ENCODE measurements at regions not wholly inside any gene's neighbourhood (a gene's known extent, or its start where the extent isn't known, plus 50 kb on each side); places are given as distances from the start of the nearest gene placed in this dataset.

- Histone ChIP-seq H3K27me3 (no peaks in the 10 kb centered on the region), H3K4me3 (no peak overlapping the region), H3K4me1 (replicated peaks in 1 of 2) (peaks cover 0 to 10% of the 10 kb centered on the region in 2 donors), H3K27ac (no peak overlapping the region), H3K9me3 (replicated peaks in 1 of 3) (no peaks in the 10 kb centered on the region), H3K36me3 (replicated peaks in 1 of 2) (no peaks in the 10 kb centered on the region)
- intact Hi-C loops (cut with DNase I): no loop called here
- TF ChIP-seq POLR2A (IDR thresholded peaks at IDR 0.05): no peak
- TF ChIP-seq, protein P1, sequence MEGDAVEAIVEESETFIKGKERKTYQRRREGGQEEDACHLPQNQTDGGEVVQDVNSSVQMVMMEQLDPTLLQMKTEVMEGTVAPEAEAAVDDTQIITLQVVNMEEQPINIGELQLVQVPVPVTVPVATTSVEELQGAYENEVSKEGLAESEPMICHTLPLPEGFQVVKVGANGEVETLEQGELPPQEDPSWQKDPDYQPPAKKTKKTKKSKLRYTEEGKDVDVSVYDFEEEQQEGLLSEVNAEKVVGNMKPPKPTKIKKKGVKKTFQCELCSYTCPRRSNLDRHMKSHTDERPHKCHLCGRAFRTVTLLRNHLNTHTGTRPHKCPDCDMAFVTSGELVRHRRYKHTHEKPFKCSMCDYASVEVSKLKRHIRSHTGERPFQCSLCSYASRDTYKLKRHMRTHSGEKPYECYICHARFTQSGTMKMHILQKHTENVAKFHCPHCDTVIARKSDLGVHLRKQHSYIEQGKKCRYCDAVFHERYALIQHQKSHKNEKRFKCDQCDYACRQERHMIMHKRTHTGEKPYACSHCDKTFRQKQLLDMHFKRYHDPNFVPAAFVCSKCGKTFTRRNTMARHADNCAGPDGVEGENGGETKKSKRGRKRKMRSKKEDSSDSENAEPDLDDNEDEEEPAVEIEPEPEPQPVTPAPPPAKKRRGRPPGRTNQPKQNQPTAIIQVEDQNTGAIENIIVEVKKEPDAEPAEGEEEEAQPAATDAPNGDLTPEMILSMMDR (IDR thresholded peaks at IDR 0.05): no peak
- DNase-seq: no peak
- WGBS, 4 donors: 79 to 92% (median 83%) methylated on average over 1 of the region's 1 CpG
Measured at GRCh38 chr12:128138125-128138524, 128.8 kb upstream of the TMEM132C start.

DNA sequence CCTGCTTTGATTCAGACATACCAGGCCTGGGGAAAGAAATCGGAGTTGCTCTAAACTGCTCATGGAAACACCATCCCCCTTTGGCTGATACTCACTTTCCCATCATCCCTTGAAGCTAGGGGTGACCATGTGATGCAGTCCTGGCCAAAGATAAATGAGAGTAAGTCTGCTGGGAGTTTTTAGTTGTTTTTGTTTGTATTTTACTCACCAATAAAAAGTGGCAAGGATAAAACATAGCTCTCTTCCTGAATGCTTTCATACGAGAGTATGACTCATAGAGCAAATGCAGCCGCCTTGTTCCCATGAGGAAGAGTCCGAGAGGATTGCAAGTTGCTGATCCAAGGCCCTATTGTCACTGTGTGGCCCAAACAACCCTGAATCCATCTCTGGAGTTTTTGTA lies 126.4 kb upstream of the TMEM132C start:
- intact Hi-C loops (cut with DNase I): no loop called here

GRCh38 chr12:128150961-128151360 lies 116.0 kb upstream of the TMEM132C start:
- Histone ChIP-seq H3K4me1 (replicated peaks in 1 of 2) (no peaks in the 10 kb centered on the region), H3K27me3 (no peaks in the 10 kb centered on the region), H3K36me3 (replicated peaks in 1 of 2) (no peaks in the 10 kb centered on the region), H3K9me3 (replicated peaks in 1 of 3) (no peaks in the 10 kb centered on the region), H3K27ac (no peak overlapping the region), H3K4me3 (no peak overlapping the region)
- WGBS, 4 donors: 76 to 86% (median 80%) methylated on average over 5 of the region's 5 CpGs
- intact Hi-C loops (cut with DNase I): no loop called here
- no peak for DNase-seq
- TF ChIP-seq, protein P1 (IDR thresholded peaks at IDR 0.05): no peak
- TF ChIP-seq POLR2A (IDR thresholded peaks at IDR 0.05): no peak

More for the DNA sequence above, 126.4 kb upstream of the TMEM132C start:
- no peaks in the 10 kb centered on the region for H3K9me3 ChIP-seq (replicated peaks in 1 of 3)
- DNase-seq: peak; percentile 43 to 72 (median 56)
- H3K27me3 ChIP-seq: no peaks in the 10 kb centered on the region
- no peak overlapping the region for H3K4me3 ChIP-seq
- WGBS, 4 donors: 27 to 36% (median 31%) methylated on average over 4 of the region's 4 CpGs
- no peak for TF ChIP-seq POLR2A (IDR thresholded peaks at IDR 0.05)
- TF ChIP-seq, protein P1 (IDR thresholded peaks at IDR 0.05): no peak
- H3K4me1 ChIP-seq (replicated peaks in 1 of 2): peaks cover 0 to 10% of the 10 kb centered on the region in 2 donors
- H3K36me3 ChIP-seq (replicated peaks in 1 of 2): no peaks in the 10 kb centered on the region
- peak overlapping the region in 3 of 5 donors; percentile 9 to 64 (median 22) for H3K27ac ChIP-seq

- H3K9me3 ChIP-seq (replicated peaks in 1 of 3): no peaks in the 10 kb centered on the region
- TF ChIP-seq, protein P1 (IDR thresholded peaks at IDR 0.05): no peak
- TF ChIP-seq POLR2A (IDR thresholded peaks at IDR 0.05): no peak
- no peak overlapping the region for H3K4me3 ChIP-seq
- H3K4me1 ChIP-seq (replicated peaks in 1 of 2): no peaks in the 10 kb centered on the region
- intact Hi-C loops (cut with DNase I): no loop called here
- 65 to 85% (median 78%) methylated on average over 4 of the region's 4 CpGs for WGBS, 4 donors
- DNase-seq: no peak
- no peaks in the 10 kb centered on the region for H3K36me3 ChIP-seq (replicated peaks in 1 of 2)
- no peaks in the 10 kb centered on the region for H3K27me3 ChIP-seq
- no peak overlapping the region for H3K27ac ChIP-seq
Measured at GRCh38 chr12:128155571-128155970, 111.4 kb upstream of the TMEM132C start.

Data from adrenal gland (tissue), 9 donors.